BLaER1 (cell line): ENCODE measurements at regions not wholly inside any gene's neighbourhood (a gene's known extent, or its start where the extent isn't known, plus 50 kb on each side); places are given as distances from the start of the nearest gene placed in this dataset.

Source experiments
- H3K27ac ChIP-seq: shearing (Covaris generic); formaldehyde crosslinking; 2 replicates; pipeline ENCODE4 v1.8.1; 2022
- H3K27me3 ChIP-seq: shearing (Covaris generic); formaldehyde crosslinking; 2 replicates; pipeline ENCODE4 v1.8.1; 2022
- H3K36me3 ChIP-seq: shearing (Covaris generic); formaldehyde crosslinking; 2 replicates; pipeline ENCODE4 v1.8.1; 2022
- H3K4me1 ChIP-seq: shearing (Covaris generic); formaldehyde crosslinking; 2 replicates; pipeline ENCODE4 v1.8.1; 2022
- H3K4me2 ChIP-seq: shearing (Covaris generic); formaldehyde crosslinking; 2 replicates; pipeline ENCODE4 v1.8.1; 2022
- H3K4me3 ChIP-seq: shearing (Covaris generic); formaldehyde crosslinking; 2 replicates; pipeline ENCODE4 v1.8.1; 2022
- H3K9ac ChIP-seq: shearing (Covaris generic); formaldehyde crosslinking; 2 replicates; pipeline ENCODE4 v1.8.1; 2022
- H3K9me3 ChIP-seq: shearing (Covaris generic); formaldehyde crosslinking; 2 replicates; pipeline ENCODE4 v1.8.1; 2022
- H4K20me1 ChIP-seq: shearing (Covaris generic); formaldehyde crosslinking; 2 replicates; pipeline ENCODE4 v1.8.1; 2022
- Cebpa-rat ChIP-seq: shearing (Covaris generic); IDR thresholded peaks from 2 replicates; pipeline ENCODE4 v1.8.1; 2022

DNA sequence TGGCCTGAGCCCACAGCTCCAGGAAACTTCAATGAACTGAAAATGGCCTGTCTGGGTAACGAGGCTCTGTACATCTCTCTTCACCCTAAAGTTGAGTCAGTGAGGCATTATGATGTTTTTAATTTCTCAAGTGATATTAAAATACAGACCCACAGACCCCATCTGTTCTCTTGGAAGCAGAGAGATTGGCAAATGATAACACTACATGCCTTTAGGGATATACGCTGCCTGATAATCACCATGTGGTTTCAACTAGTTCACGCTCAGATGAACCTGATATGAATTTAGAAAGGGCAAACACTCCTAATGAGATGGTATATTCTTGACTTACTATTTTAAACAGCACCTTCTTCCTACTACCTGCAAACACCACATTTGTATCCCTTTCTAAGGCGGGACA lies 127.5 kb downstream of the RFC3 start:
- Histone ChIP-seq H4K20me1 (no peaks in the 10 kb centered on the region), H3K9me3 (peaks cover 18% of the 10 kb centered on the region), H3K4me1 (no peaks in the 10 kb centered on the region), H3K27ac (no peak overlapping the region), H3K36me3 (peaks cover 13% of the 10 kb centered on the region; the same call in 1 of the 2 replicates), H3K27me3 (no peaks in the 10 kb centered on the region), H3K4me3 (no peak overlapping the region), H3K4me2 (no peak overlapping the region), H3K9ac (no peak overlapping the region)
- no peak for TF ChIP-seq Cebpa-rat

DNA sequence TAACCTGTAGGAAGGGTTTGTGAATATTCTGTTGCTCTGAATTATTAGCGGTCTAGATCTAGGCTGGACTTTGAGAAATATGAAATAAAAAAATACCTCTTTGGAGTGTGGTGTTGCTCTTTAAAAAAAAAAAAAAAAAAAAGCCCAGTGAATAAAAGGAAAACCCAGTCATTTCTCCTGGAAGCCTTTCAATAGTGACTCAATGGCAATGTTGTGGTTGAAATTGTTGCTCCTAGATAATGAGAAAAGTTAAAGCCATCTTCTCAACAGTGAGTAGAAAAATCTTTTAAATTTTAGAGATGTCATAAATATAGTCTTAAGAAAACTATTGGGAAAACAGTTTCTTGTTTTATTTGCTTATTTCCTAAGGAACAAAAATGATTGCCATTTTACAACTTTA lies 135.3 kb downstream of the RFC3 start:
- Histone ChIP-seq H3K27ac (no peak overlapping the region), H3K9ac (no peak overlapping the region), H4K20me1 (no peaks in the 10 kb centered on the region), H3K36me3 (peaks cover 9% of the 10 kb centered on the region; the same call in 1 of the 2 replicates), H3K4me2 (no peak overlapping the region), H3K4me3 (no peak overlapping the region), H3K4me1 (no peaks in the 10 kb centered on the region), H3K27me3 (no peaks in the 10 kb centered on the region), H3K9me3 (peaks cover 10% of the 10 kb centered on the region)
- no peak for TF ChIP-seq Cebpa-rat

DNA sequence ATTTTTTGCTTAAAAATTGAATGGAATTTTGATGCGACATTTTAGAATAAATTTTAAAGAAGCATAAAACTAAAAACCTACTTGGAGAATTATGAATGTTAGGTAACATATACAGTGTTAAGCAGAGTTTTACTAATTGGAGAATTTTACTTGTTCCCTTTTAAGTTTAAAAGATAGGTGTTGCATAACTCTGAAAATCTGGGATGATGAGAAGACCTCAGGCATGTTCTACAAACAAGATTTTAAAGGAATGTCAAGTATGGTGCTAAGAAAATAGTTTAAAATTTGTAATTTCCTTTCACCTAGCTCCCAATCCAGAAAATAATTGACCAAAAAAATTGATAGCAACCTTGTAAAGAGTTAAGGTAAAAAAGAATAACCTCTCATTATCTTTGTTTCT lies 135.8 kb downstream of the RFC3 start:
- Histone ChIP-seq H3K27me3 (no peaks in the 10 kb centered on the region), H3K4me2 (no peak overlapping the region), H3K36me3 (peaks cover 5% of the 10 kb centered on the region; the same call in 1 of the 2 replicates), H3K9me3 (peaks cover 4% of the 10 kb centered on the region), H3K4me1 (peaks cover 2% of the 10 kb centered on the region; the same call in 1 of the 2 replicates), H3K9ac (no peak overlapping the region), H3K4me3 (no peak overlapping the region), H3K27ac (no peak overlapping the region), H4K20me1 (no peaks in the 10 kb centered on the region)
- TF ChIP-seq Cebpa-rat, result no peak

DNA sequence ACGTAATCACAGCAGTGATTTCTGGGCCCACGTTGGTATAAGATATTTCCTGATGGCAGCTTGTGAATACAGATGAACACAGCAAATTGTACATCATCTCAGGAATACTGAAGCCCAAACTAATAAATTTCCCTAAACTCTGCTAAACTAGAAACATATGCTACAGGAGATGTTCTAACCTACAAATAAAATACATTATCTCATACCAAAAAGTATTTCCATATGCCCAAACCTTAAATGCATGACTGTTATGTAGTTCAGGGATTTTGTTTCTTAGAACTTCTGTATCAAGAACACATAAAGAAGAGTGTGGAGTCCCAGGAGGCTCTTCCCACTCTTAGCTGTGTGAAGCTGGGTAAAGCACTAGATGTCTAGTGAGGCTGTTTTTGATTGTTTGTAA lies 138.4 kb downstream of the RFC3 start:
- H3K27ac ChIP-seq, result no peak overlapping the region
- H3K4me1 ChIP-seq, result peaks cover 7% of the 10 kb centered on the region; the same call in 1 of the 2 replicates
- H3K27me3 ChIP-seq, result no peaks in the 10 kb centered on the region
- no peak overlapping the region for H3K4me3 ChIP-seq
- no peaks in the 10 kb centered on the region for H4K20me1 ChIP-seq
- H3K36me3 ChIP-seq, result no peaks in the 10 kb centered on the region
- no peak overlapping the region for H3K4me2 ChIP-seq
- no peak overlapping the region for H3K9ac ChIP-seq
- TF ChIP-seq Cebpa-rat, result no peak
- H3K9me3 ChIP-seq, result no peaks in the 10 kb centered on the region

DNA sequence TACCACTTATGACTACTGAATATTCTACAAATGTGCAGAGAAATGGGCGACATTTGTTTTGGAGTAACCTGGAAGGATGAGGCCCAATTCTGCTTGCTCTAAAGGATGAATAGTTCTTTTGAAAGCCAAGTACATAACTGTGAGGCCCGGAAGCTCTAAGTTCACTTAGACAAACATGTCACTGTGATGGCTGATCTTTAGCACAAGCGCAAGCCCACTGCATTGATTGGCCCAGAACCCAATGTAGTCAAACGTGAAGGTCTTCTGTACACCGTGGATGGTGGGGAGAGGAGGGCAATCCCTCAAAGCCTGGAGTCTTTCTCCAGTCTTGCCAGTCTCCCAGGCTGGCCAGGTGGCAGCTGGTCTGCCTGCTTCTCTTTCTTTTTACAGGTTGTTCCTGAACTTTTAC lies 139.6 kb downstream of the RFC3 start:
- no peak for TF ChIP-seq Cebpa-rat
- Histone ChIP-seq H3K9me3 (no peaks in the 10 kb centered on the region), H3K36me3 (no peaks in the 10 kb centered on the region), H3K9ac (no peak overlapping the region), H4K20me1 (no peaks in the 10 kb centered on the region), H3K4me2 (no peak overlapping the region), H3K27ac (no peak overlapping the region), H3K27me3 (no peaks in the 10 kb centered on the region), H3K4me3 (no peak overlapping the region), H3K4me1 (peaks cover 7% of the 10 kb centered on the region; the same call in 1 of the 2 replicates)

DNA sequence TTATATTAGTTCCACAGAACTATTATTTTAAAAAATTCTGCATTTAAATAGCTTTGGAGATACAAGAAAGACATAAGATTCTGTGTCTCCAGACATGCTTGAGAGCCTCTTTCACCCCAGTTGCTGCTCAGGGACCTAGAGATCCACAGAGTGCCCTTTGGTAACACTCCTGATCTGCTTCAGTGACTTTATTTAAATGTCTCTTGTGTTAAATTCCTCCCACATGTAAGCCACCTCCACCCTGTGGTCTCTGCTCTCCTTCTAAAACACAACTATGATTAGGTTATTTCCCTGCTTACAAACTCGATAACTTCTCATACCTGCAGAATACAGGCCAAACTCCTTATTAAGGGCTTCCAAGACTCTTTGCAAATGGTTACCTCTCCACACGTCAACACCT lies 141.0 kb downstream of the RFC3 start:
- H3K27ac ChIP-seq, result no peak overlapping the region
- peaks cover 7% of the 10 kb centered on the region; the same call in 1 of the 2 replicates for H3K4me1 ChIP-seq
- H3K4me2 ChIP-seq, result peak overlapping the region; percentile 29; the same call in 1 of the 2 replicates
- no peaks in the 10 kb centered on the region for H3K9me3 ChIP-seq
- no peaks in the 10 kb centered on the region for H3K36me3 ChIP-seq
- no peaks in the 10 kb centered on the region for H3K27me3 ChIP-seq
- TF ChIP-seq Cebpa-rat, result no peak
- no peak overlapping the region for H3K9ac ChIP-seq
- no peaks in the 10 kb centered on the region for H4K20me1 ChIP-seq
- no peak overlapping the region for H3K4me3 ChIP-seq

DNA sequence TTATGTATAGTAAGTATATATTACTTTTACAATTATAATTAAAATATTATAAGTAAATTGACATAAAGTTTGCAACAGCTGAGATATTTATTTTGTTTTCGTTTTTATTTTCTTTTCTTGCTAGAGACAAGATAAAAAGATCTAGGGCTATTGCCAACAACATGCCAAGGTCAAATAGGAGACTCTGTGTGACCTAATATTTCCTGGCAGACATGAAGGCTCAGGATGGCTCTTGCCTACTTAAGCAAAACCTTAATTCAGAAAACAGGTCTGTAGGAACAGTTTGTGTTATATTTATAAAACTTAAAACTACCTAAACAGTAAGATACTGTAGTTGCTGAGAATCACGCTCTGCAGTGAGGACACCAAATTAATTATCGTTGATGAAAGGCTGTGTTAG lies 145.2 kb downstream of the RFC3 start:
- no peak overlapping the region for H3K27ac ChIP-seq

DNA sequence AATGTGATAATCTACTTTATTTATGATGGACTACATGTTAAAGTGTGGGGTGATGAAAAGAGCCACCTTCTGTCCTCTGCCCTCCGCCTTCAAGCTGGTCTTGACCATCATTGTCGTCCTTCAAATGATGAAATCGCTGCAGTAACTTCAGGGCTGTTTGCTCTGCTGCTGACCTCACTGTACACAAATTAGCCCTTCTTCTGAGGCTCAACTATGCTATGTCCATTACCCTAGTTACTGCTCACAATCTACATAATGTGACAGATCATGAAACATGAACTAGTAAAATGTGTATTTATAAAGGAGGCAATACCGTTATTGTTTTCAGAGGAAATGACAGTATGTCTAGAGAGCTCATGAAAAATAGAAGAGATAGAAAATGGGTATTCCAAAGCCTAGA lies 145.9 kb downstream of the RFC3 start:
- Histone ChIP-seq H4K20me1 (no peaks in the 10 kb centered on the region), H3K36me3 (no peaks in the 10 kb centered on the region), H3K9ac (no peak overlapping the region), H3K27ac (no peak overlapping the region), H3K4me2 (no peak overlapping the region), H3K27me3 (no peaks in the 10 kb centered on the region), H3K4me1 (peaks cover 3% of the 10 kb centered on the region; the same call in 1 of the 2 replicates), H3K4me3 (no peak overlapping the region), H3K9me3 (no peaks in the 10 kb centered on the region)
- no peak for TF ChIP-seq Cebpa-rat

More for the DNA sequence above, 145.2 kb downstream of the RFC3 start:
- Histone ChIP-seq H3K27me3 (no peaks in the 10 kb centered on the region), H4K20me1 (no peaks in the 10 kb centered on the region), H3K4me1 (peaks cover 7% of the 10 kb centered on the region; the same call in 1 of the 2 replicates), H3K4me3 (no peak overlapping the region), H3K4me2 (no peak overlapping the region), H3K9me3 (no peaks in the 10 kb centered on the region), H3K9ac (no peak overlapping the region), H3K36me3 (no peaks in the 10 kb centered on the region)
- TF ChIP-seq Cebpa-rat, result no peak

DNA sequence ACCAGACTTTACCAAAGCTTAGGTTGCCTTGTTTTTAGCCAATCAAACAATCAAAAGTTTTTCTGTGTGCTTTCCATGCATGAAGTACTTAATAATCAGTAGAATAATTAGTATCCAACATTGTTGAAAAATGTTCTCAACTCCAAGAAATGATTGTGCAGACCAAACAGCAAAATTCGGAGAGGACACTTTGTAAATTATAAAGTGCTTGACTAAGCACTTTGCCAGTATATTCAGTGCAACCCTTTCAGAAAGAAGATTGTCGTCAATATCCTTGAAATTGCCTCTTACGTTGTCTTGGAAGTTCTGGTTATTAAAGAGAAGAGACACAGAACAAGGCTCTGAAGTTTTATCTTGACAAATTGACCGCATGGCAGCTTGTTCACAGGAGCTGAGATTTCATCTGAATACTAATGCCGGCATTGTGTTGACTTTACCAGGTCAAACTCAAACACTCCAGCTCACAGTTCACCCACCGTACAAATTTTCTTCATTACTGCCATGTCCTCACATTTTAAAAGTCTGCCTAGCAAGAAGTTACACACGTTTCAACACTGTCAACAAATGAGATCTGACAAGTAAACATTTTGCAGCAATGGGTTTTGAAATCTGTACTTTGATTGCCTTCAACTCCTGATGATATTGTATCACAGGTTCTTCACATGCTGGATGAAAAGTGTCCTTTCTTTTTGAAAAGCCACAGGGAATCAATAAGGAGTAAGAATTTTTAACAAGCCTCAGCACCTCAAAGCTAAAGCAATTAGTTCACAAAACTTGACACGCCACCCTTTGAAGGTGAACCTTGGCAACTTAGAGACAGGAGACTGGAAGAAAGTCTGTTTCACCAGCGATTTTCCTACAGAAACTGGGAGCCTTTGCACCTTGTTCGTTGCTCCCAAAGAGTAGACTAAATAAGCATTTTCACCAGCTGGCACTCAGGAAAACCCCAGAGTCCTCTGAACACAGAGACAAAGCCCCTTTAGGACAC lies 150.9 kb downstream of the RFC3 start:
- Histone ChIP-seq H3K4me1 (no peaks in the 10 kb centered on the region), H3K4me3 (no peak overlapping the region), H3K36me3 (no peaks in the 10 kb centered on the region), H3K9me3 (0 out of 2 replicates have a peak, but pooled peaks cover 5% of the 10 kb centered on the region), H3K27me3 (no peaks in the 10 kb centered on the region), H3K9ac (no peak overlapping the region), H3K27ac (no peak overlapping the region), H3K4me2 (no peak overlapping the region), H4K20me1 (no peaks in the 10 kb centered on the region)
- no peak for TF ChIP-seq Cebpa-rat

DNA sequence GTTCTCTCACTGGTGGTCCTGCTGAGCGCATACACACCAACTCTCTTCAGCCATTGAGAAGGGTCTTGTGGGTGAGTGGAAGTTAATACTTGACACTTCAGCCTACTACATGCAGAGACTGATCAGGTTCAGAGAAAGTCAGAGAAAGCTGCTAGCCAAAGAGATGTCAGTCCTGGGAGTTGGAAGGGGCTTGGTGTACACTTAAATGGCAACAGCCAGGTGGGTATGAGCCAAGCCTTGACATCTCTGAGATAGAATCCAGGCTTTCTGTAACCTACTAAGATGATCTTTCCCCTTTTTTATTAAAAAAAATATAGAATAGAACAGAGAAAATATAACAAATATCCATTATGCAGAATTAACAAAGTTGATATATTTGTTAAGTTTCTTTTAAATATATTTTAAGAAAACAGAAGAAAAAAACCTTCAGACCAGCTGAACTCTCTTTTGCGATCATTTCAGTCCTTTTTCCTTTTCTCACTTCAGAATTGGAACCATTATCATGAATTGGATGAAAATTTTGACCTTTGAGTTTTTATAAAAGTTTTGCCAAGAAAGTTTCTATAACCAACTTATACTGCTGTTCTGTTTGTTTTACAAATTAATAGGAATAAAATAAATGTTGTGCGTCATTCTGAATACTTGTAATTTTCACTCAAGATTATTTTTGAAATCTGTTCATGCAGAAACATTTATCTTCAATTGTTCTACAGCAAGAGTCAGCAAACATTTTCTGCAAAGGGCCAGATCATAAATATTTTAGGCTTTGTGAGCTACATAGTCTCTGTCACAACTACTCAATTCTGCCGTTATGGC lies 153.0 kb downstream of the RFC3 start:
- 0 out of 2 replicates have a peak, but pooled peaks cover 5% of the 10 kb centered on the region for H3K9me3 ChIP-seq
- H3K4me3 ChIP-seq, result no peak overlapping the region
- no peaks in the 10 kb centered on the region for H3K4me1 ChIP-seq
- H3K27ac ChIP-seq, result no peak overlapping the region
- no peaks in the 10 kb centered on the region for H3K36me3 ChIP-seq
- no peak overlapping the region for H3K9ac ChIP-seq
- no peak for TF ChIP-seq Cebpa-rat
- no peak overlapping the region for H3K4me2 ChIP-seq
- H4K20me1 ChIP-seq, result no peaks in the 10 kb centered on the region
- H3K27me3 ChIP-seq, result no peaks in the 10 kb centered on the region
